Gastrocnemius medialis (tissue), 4 donors: ENCODE measurements at regions not wholly inside any gene's neighbourhood (a gene's known extent, or its start where the extent isn't known, plus 50 kb on each side); places are given as distances from the start of the nearest gene placed in this dataset.

Experiments
- CTCF ChIP-seq, 5 experiments: fragments of 450-650 bp in 3 of 5; fragments of 200-600 bp in 2 of 5; sonication (generic) in 2 of 5; IDR thresholded peaks in 4 of 5; conservative IDR thresholded peaks in 1 of 5; 1 replicate in 4 of 5; 2 replicates in 1 of 5; pipeline ENCODE4 v1.5.1; 2016 to 2019; ENCODE audit warnings: antibody characterized with exemption in 5 of 5, mild to moderate bottlenecking in 3 of 5, moderate library complexity in 3 of 5
- POLR2A ChIP-seq, 2 donors: fragments of 450-650 bp; IDR thresholded peaks; one replicate each; pipeline ENCODE4 v1.6.1; 2017; ENCODE audit warnings: antibody characterized with exemption in 2 of 2, mild to moderate bottlenecking in 2 of 2, moderate library complexity in 2 of 2

GRCh38 chr11:93271596-93271995 lies 58.9 kb upstream of the DEUP1 start:
- TF ChIP-seq POLR2A (IDR thresholded peaks at IDR 0.05) (no peak), CTCF (IDR thresholded peaks at IDR 0.05 in 4 of 5, conservative IDR thresholded peaks at IDR 0.05 in 1 of 5) (no peak)
